ENCODE measurements at regions not wholly inside any gene's neighbourhood (a gene's known extent, or its start where the extent isn't known, plus 50 kb on each side); places are given as distances from the start of the nearest gene placed in this dataset.

DNA sequence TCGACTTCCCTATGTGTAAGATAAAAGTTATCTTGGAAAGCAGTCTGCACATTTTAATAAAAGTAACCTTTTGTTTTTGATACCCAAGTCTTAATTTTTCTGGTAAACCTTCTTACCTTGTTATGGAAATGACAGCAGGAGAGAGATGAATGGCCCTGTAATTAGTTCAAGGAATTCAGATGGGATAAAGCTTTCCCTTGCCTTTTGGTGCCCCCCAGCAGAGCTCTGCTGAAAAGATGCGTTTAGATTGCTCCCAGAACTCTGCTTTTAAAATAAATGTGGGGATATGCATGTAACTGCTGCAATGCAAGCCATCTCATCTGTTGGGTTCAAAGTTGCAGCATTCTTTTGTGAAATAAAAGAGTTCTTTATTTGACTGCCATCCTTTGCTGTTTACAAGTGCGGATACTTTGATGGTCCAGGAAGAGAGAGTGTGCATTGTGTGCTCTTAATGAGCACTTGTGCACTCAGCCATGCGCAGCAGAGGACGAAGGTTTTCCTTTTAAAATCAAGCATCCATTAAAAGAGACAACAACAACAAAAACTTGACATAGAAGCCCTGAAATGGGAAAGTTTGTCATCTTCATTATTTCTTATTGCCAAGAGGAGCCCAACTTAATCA is 176.7 kb upstream of the ST6GAL2 start:
- H3K27me3 ChIP-seq (ENCODE audit: control insufficient read depth, low read length) = no peaks in the 10 kb centered on the region
- no peak overlapping the region for H3K4me2 ChIP-seq (ENCODE audit: low read length)
- H3K9me3 ChIP-seq (ENCODE audit: control insufficient read depth, insufficient read depth, low read length) = no peaks in the 10 kb centered on the region
- H3K36me3 ChIP-seq (ENCODE audit: control insufficient read depth, low read length) = no peaks in the 10 kb centered on the region
- no peak for TF ChIP-seq EZH2phosphoT487 (IDR thresholded peaks at IDR 0.05; ENCODE audit: borderline replicate concordance, low read length)
- TF ChIP-seq, protein P1, sequence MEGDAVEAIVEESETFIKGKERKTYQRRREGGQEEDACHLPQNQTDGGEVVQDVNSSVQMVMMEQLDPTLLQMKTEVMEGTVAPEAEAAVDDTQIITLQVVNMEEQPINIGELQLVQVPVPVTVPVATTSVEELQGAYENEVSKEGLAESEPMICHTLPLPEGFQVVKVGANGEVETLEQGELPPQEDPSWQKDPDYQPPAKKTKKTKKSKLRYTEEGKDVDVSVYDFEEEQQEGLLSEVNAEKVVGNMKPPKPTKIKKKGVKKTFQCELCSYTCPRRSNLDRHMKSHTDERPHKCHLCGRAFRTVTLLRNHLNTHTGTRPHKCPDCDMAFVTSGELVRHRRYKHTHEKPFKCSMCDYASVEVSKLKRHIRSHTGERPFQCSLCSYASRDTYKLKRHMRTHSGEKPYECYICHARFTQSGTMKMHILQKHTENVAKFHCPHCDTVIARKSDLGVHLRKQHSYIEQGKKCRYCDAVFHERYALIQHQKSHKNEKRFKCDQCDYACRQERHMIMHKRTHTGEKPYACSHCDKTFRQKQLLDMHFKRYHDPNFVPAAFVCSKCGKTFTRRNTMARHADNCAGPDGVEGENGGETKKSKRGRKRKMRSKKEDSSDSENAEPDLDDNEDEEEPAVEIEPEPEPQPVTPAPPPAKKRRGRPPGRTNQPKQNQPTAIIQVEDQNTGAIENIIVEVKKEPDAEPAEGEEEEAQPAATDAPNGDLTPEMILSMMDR (IDR thresholded peaks at IDR 0.05; ENCODE audit: low read depth, low read length, poor library complexity, severe bottlenecking) = no peak
- H3F3A ChIP-seq (ENCODE audit: control insufficient read depth, insufficient read depth) = no peaks in the 10 kb centered on the region
- H4K20me1 ChIP-seq (ENCODE audit: control insufficient read depth, insufficient read depth, low read depth, low read length) = no peaks in the 10 kb centered on the region
- H3K4me1 ChIP-seq (ENCODE audit: control insufficient read depth, low read length) = no peaks in the 10 kb centered on the region
- no peaks in the 10 kb centered on the region for H3K79me2 ChIP-seq (ENCODE audit: control insufficient read depth, low read length)
- no peaks in the 10 kb centered on the region for H3K9me2 ChIP-seq (replicated peaks; ENCODE audit: control insufficient read depth, low read length)
- no peak overlapping the region for H3K27ac ChIP-seq (ENCODE audit: low read depth, low read length)
- no peak overlapping the region for H3K4me3 ChIP-seq (ENCODE audit: low read length)

DNA sequence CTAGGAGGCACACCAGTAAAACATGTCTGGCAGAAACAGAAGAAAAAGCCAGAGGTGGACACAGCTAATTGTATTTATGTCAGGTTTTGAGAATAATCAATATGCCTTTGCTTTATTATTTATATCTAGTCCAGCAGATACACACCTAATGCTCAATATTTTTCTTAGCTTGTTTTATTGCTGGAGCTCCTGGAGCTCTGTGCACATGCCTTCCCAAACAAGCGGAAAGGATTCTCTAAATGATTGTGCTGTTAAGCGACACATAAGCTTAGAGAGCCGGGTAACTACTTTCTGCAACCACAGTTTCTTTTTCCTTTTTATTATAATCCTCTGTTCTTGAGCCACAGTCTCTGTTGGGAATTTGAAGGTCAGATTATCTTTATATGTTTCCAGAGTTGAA is 177.3 kb upstream of the ST6GAL2 start:
- H3K4me3 ChIP-seq (ENCODE audit: low read length) = no peak overlapping the region
- no peak for TF ChIP-seq EZH2phosphoT487 (IDR thresholded peaks at IDR 0.05; ENCODE audit: borderline replicate concordance, low read length)
- TF ChIP-seq, protein P1 (IDR thresholded peaks at IDR 0.05; ENCODE audit: low read depth, low read length, poor library complexity, severe bottlenecking) = no peak
- no peak overlapping the region for H3K27ac ChIP-seq (ENCODE audit: low read depth, low read length)
- H3K36me3 ChIP-seq (ENCODE audit: control insufficient read depth, low read length) = no peaks in the 10 kb centered on the region
- H3F3A ChIP-seq (ENCODE audit: control insufficient read depth, insufficient read depth) = no peaks in the 10 kb centered on the region
- no peaks in the 10 kb centered on the region for H3K9me3 ChIP-seq (ENCODE audit: control insufficient read depth, insufficient read depth, low read length)
- no peaks in the 10 kb centered on the region for H4K20me1 ChIP-seq (ENCODE audit: control insufficient read depth, insufficient read depth, low read depth, low read length)
- no peaks in the 10 kb centered on the region for H3K79me2 ChIP-seq (ENCODE audit: control insufficient read depth, low read length)
- H3K9me2 ChIP-seq (replicated peaks; ENCODE audit: control insufficient read depth, low read length) = no peaks in the 10 kb centered on the region
- H3K27me3 ChIP-seq (ENCODE audit: control insufficient read depth, low read length) = no peaks in the 10 kb centered on the region
- no peaks in the 10 kb centered on the region for H3K4me1 ChIP-seq (ENCODE audit: control insufficient read depth, low read length)
- no peak overlapping the region for H3K4me2 ChIP-seq (ENCODE audit: low read length)

DNA sequence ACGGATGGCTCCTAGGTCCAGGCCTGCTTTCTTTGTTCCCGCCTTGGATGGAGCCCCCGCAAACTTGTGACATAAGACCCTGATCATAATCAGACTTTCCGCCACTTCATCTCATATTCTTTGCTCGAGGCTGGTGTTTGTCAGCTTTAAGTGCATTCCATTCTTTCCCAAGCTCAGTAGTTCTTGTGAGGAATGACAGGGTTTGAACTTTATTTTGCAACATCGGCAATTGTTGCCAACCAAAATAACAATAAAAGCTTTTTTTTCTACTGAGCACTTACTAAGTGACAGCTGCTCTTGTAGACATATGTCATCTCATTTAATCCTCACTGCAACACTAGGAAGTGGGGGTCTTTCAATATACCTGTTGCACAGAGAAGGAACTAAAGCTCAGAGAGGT is 178.8 kb upstream of the ST6GAL2 start:
- Histone ChIP-seq H3K9me3 (ENCODE audit: control insufficient read depth, insufficient read depth, low read length) (no peaks in the 10 kb centered on the region), H3K4me3 (ENCODE audit: low read length) (no peak overlapping the region), H3K79me2 (ENCODE audit: control insufficient read depth, low read length) (no peaks in the 10 kb centered on the region), H3K36me3 (ENCODE audit: control insufficient read depth, low read length) (no peaks in the 10 kb centered on the region), H3K4me1 (ENCODE audit: control insufficient read depth, low read length) (no peaks in the 10 kb centered on the region), H3F3A (ENCODE audit: control insufficient read depth, insufficient read depth) (no peaks in the 10 kb centered on the region), H3K9me2 (replicated peaks; ENCODE audit: control insufficient read depth, low read length) (no peaks in the 10 kb centered on the region), H3K27me3 (ENCODE audit: control insufficient read depth, low read length) (no peaks in the 10 kb centered on the region), H3K4me2 (ENCODE audit: low read length) (no peak overlapping the region), H4K20me1 (ENCODE audit: control insufficient read depth, insufficient read depth, low read depth, low read length) (no peaks in the 10 kb centered on the region), H3K27ac (ENCODE audit: low read depth, low read length) (no peak overlapping the region)
- TF ChIP-seq, protein P1 (IDR thresholded peaks at IDR 0.05; ENCODE audit: low read depth, low read length, poor library complexity, severe bottlenecking) = no peak
- TF ChIP-seq EZH2phosphoT487 (IDR thresholded peaks at IDR 0.05; ENCODE audit: borderline replicate concordance, low read length) = no peak
